Stimulated activated naive CD8-positive, alpha-beta T cell treated with anti-CD3 and anti-CD28 coated beads, Interleukin-15, amount 100 ng/mL, for 72 hours (primary cell): ENCODE measurements at regions not wholly inside any gene's neighbourhood (a gene's known extent, or its start where the extent isn't known, plus 50 kb on each side); places are given as distances from the start of the nearest gene placed in this dataset.
A peak's percentile ranks its signal among the peaks of the same experiment; 100 is the strongest.
"Not testable (repeated sequence)": the region's sequence is repeated elsewhere in the genome, so short reads cannot be mapped to it uniquely, and the experiment has no call there.

Experiments
- ATAC-seq: fragments of 150-1000 bp; cut with Tn5 transposase; 2 replicates; pipeline ENCODE4 v1.10.0; 2021; ENCODE audit warnings: mild to moderate bottlenecking, moderate library complexity
- DNase-seq, 2 donors: peaks; one replicate each; pipeline ENCODE4 v3.0.0; 2021 to 2022
- H3K27ac Mint-ChIP-seq, 2 donors: one replicate each; pipeline ENCODE4 v1.8.0; 2022; ENCODE audit warnings: mild to moderate bottlenecking in 2 of 2, mixed read lengths in 2 of 2, moderate library complexity in 2 of 2
- H3K27me3 Mint-ChIP-seq: one replicate; pipeline ENCODE4 v1.8.0; 2022; ENCODE audit warnings: mixed read lengths
- H3K4me1 Mint-ChIP-seq: one replicate; pipeline ENCODE4 v1.8.0; 2022; ENCODE audit warnings: mild to moderate bottlenecking, mixed read lengths
- H3K4me3 Mint-ChIP-seq, 2 donors: one replicate each; pipeline ENCODE4 v1.8.0; 2022; ENCODE audit warnings: mild to moderate bottlenecking in 2 of 2, mixed read lengths in 2 of 2, moderate library complexity in 1 of 2
- H3K9me3 Mint-ChIP-seq, 2 donors: one replicate each; pipeline ENCODE4 v1.8.0; 2022; ENCODE audit warnings: mixed read lengths in 2 of 2

- Mint-ChIP-seq H3K9me3 (peaks cover 0 to 13% of the 10 kb centered on the region in 2 donors), H3K27me3 (peaks cover 14% of the 10 kb centered on the region), H3K4me1 (no peaks in the 10 kb centered on the region), H3K27ac (no peak overlapping the region), H3K4me3 (no peak overlapping the region)
- no peak for ATAC-seq
- DNase-seq = no peak
These were observed 179.1 kb upstream of the E2F8 start for GRCh38 chr11:19419808-19420207.

- Mint-ChIP-seq H3K27me3 (peaks cover 20% of the 10 kb centered on the region), H3K4me1 (no peaks in the 10 kb centered on the region), H3K4me3 (no peak overlapping the region), H3K9me3 (peaks cover 0 to 19% of the 10 kb centered on the region in 2 donors), H3K27ac (no peak overlapping the region)
- DNase-seq = no peak
- ATAC-seq = peak; percentile 31
These were observed 178.4 kb upstream of the E2F8 start for GRCh38 chr11:19419021-19419750.

- Mint-ChIP-seq H3K4me1 (no peaks in the 10 kb centered on the region), H3K4me3 (no peak overlapping the region), H3K9me3 (peaks cover 0 to 18% of the 10 kb centered on the region in 2 donors), H3K27ac (no peak overlapping the region), H3K27me3 (peaks cover 19% of the 10 kb centered on the region)
- ATAC-seq (no peak), DNase-seq (no peak)
These were observed 177.5 kb upstream of the E2F8 start for GRCh38 chr11:19418221-19418620.

- not testable (repeated sequence) for H3K4me3 Mint-ChIP-seq, ATAC-seq, H3K27ac Mint-ChIP-seq, H3K9me3 Mint-ChIP-seq, H3K4me1 Mint-ChIP-seq, DNase-seq
- H3K27me3 Mint-ChIP-seq = peaks cover 39% of the 10 kb centered on the region
These were observed 171.3 kb upstream of the E2F8 start for GRCh38 chr11:19412070-19412469.

GRCh38 chr11:19410032-19410431 is 169.3 kb upstream of the E2F8 start:
- Mint-ChIP-seq H3K27ac (no peak overlapping the region), H3K4me3 (no peak overlapping the region), H3K4me1 (no peaks in the 10 kb centered on the region), H3K27me3 (peaks cover 37% of the 10 kb centered on the region), H3K9me3 (peaks cover 0 to 9% of the 10 kb centered on the region in 2 donors)
- ATAC-seq = no peak
- no peak for DNase-seq

- Mint-ChIP-seq H3K27ac (no peak overlapping the region), H3K4me3 (no peak overlapping the region), H3K27me3 (peaks cover 30% of the 10 kb centered on the region), H3K9me3 (peaks cover 0 to 4% of the 10 kb centered on the region in 2 donors), H3K4me1 (no peaks in the 10 kb centered on the region)
- ATAC-seq (no peak), DNase-seq (no peak)
These were observed 168.6 kb upstream of the E2F8 start for GRCh38 chr11:19409307-19409706.

GRCh38 chr11:19407677-19408270 is 167.0 kb upstream of the E2F8 start:
- Mint-ChIP-seq H3K9me3 (no peaks in the 10 kb centered on the region), H3K4me1 (no peaks in the 10 kb centered on the region), H3K4me3 (no peak overlapping the region), H3K27me3 (peaks cover 18% of the 10 kb centered on the region), H3K27ac (peak overlapping the region in 1 of 2 donors; percentile 28)
- no peak for ATAC-seq
- DNase-seq = no peak

GRCh38 chr11:19405966-19406365 is 165.2 kb upstream of the E2F8 start:
- ATAC-seq = no peak
- DNase-seq = no peak
- Mint-ChIP-seq H3K9me3 (no peaks in the 10 kb centered on the region), H3K27ac (no peak overlapping the region), H3K4me3 (no peak overlapping the region), H3K27me3 (peaks cover 4% of the 10 kb centered on the region), H3K4me1 (no peaks in the 10 kb centered on the region)

- DNase-seq = no peak
- Mint-ChIP-seq H3K9me3 (no peaks in the 10 kb centered on the region), H3K4me1 (no peaks in the 10 kb centered on the region), H3K27me3 (no peaks in the 10 kb centered on the region), H3K27ac (no peak overlapping the region), H3K4me3 (no peak overlapping the region)
- ATAC-seq = no peak
These were observed 164.0 kb upstream of the E2F8 start for GRCh38 chr11:19404787-19405186.

GRCh38 chr11:19403196-19403895 is 162.6 kb upstream of the E2F8 start:
- no peak for ATAC-seq

GRCh38 chr11:19400296-19400695 is 159.6 kb upstream of the E2F8 start:
- Mint-ChIP-seq H3K27ac (no peak overlapping the region), H3K4me1 (no peaks in the 10 kb centered on the region), H3K9me3 (no peaks in the 10 kb centered on the region), H3K4me3 (no peak overlapping the region), H3K27me3 (no peaks in the 10 kb centered on the region)
- DNase-seq (no peak), ATAC-seq (no peak)

More at GRCh38 chr11:19403196-19403895, 162.6 kb upstream of the E2F8 start:
- Mint-ChIP-seq H3K27ac (no peak overlapping the region), H3K4me3 (no peak overlapping the region), H3K27me3 (no peaks in the 10 kb centered on the region), H3K4me1 (no peaks in the 10 kb centered on the region), H3K9me3 (no peaks in the 10 kb centered on the region)
- DNase-seq = no peak

- ATAC-seq = no peak
- no peak overlapping the region for H3K4me3 Mint-ChIP-seq
- no peaks in the 10 kb centered on the region for H3K9me3 Mint-ChIP-seq
- DNase-seq = no peak
- no peaks in the 10 kb centered on the region for H3K27me3 Mint-ChIP-seq
- peaks cover 6% of the 10 kb centered on the region for H3K4me1 Mint-ChIP-seq
- no peak overlapping the region for H3K27ac Mint-ChIP-seq
These were observed 158.2 kb upstream of the E2F8 start for GRCh38 chr11:19398772-19399527.

GRCh38 chr11:19398273-19398672 is 157.5 kb upstream of the E2F8 start:
- H3K27me3 Mint-ChIP-seq = no peaks in the 10 kb centered on the region
- H3K9me3 Mint-ChIP-seq = no peaks in the 10 kb centered on the region
- H3K4me1 Mint-ChIP-seq = peaks cover 6% of the 10 kb centered on the region
- no peak overlapping the region for H3K27ac Mint-ChIP-seq
- no peak for DNase-seq
- ATAC-seq = no peak
- H3K4me3 Mint-ChIP-seq = no peak overlapping the region

- DNase-seq (no peak), ATAC-seq (peak; percentile 35)
- Mint-ChIP-seq H3K9me3 (peaks cover 0 to 8% of the 10 kb centered on the region in 2 donors), H3K4me1 (peaks cover 6% of the 10 kb centered on the region), H3K27ac (no peak overlapping the region), H3K4me3 (no peak overlapping the region), H3K27me3 (peaks cover 8% of the 10 kb centered on the region)
These were observed 154.3 kb upstream of the E2F8 start for GRCh38 chr11:19395050-19395449.

GRCh38 chr11:19394525-19395016 is 153.8 kb upstream of the E2F8 start:
- Mint-ChIP-seq H3K4me1 (peaks cover 6% of the 10 kb centered on the region), H3K4me3 (no peak overlapping the region), H3K9me3 (peaks cover 0 to 8% of the 10 kb centered on the region in 2 donors), H3K27ac (no peak overlapping the region), H3K27me3 (peaks cover 12% of the 10 kb centered on the region)
- ATAC-seq = peak; percentile 90
- DNase-seq = peak in 1 of 2 donors; percentile 47
